ENCODE measurements at regions not wholly inside any gene's neighbourhood (a gene's known extent, or its start where the extent isn't known, plus 50 kb on each side); places are given as distances from the start of the nearest gene placed in this dataset.
"Not testable (repeated sequence)": the region's sequence is repeated elsewhere in the genome, so short reads cannot be mapped to it uniquely, and the experiment has no call there.

DNA sequence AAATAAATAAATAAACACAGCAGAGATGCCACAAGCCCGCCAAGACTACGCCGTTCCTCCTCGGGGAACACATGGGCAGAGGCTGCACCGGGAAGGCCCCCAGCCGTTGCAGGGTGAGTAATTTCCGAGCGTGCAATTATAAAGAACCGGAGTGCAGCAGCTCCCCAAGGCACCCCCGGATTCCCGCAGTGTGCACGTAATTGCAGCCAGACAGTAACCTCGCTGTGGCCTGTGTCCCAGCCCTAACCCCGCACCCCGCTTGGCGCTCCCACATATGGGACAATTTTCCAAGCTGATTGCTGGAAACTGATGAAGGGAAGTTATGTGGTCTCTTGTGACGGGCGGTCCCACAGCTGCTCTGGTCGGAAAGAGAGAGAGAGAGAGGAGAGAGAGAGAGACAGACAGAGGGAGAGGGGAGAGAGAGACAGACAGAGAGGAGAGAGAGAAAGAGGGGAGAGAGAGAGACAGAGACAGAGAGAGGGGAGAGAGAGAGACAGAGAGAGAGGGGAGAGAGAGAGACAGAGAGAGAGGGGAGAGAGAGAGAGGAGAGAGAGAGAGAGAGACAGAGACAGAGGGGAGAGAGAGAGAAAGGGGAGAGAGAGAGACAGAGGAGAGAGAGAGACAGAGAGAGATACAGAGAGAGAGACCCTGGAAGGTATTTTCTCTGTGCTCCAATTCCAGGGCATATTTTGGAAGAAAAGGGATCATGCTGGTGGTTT is 275.4 kb downstream of the SHOX start:
- DNase-seq: no peak

DNA sequence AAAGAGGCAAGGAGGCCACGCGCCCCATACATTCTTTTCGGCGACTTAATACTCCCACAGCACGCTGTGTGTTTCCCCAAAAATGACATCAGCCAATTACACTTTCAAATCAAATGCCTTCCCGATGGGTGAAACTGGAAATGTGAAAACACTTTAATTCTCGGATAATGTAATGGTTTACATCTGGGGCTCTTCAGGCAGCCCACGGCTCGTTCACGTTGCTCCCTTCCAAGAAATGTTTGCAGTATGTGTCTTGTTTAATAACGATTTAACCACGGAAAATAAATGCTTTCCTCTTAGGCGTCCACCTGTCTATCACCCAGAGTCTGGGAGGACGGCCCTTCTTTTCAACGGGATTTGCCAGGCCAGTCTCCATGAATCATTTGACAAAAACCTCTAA is 272.5 kb downstream of the SHOX start:
- no peak for DNase-seq

DNA sequence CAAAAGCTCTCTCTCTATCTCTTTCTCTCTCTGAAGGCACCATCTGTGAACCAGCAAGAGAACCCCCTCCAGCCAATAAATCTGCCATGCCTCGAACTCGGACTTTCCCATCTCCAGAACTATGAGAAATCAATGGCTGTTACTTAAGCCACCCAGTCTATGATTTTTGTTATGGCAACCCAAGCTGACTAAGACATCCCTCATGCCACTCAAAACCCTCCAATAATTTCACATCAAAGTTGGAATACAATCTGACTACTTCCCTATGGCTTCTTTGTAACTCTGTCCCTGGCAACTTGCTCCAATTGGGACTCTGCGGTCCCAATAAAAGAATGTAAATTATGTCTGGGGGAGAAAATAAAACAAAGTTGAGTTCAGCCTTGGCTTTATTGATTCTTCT is 265.7 kb downstream of the SHOX start:
- DNase-seq: no peak

DNA sequence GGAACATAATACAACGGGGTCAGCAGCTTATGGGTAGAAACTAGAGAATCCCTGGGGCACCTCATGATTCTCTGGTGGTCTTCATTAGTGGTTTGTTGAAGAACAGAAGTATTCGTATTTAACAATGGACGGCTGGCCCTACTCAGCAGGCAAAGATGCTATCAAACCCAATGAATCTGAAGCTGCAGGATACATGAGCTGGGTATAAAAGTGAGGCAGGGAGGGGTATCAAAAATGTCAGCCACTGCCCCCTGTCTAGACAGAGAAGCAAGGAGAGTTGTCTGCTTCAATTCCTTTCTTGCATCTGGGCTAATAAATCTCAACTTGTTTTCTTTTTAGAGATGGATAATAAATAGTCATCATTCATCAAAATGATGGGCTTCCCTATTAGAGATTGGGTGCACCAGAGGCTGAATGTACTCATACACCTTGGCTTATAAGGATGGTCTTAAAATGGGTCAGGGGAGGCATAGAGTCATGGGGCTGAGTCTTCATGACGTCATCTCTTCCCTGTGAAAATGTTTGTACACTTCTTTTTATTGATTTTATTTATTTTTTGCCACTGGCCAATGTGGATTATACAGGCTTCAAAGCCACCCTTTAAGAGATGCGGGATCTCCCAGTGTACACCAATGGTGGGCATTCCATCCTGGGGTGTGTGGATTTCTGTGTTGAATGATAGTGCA is 259.5 kb downstream of the SHOX start:
- no peak for DNase-seq

DNA sequence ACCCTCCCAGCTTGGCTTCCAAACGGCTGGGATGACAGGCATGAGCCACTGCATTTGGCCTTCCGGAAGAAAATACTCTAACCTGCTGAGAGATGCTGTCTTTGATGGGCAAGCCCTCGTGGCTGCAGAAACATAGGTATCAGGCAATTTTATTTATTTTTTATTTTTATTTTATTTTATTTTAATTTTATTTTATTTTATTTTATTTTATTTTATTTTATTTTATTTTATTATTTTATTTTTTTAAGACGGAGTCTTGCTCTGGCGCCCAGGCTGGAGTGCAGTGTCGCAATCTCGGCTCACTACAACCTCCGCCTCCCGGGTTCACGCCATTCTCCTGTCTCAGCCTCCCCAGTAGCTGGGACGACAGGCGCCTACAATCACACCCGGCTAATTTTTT is 257.1 kb downstream of the SHOX start:
- DNase-seq: not testable (repeated sequence)

DNA sequence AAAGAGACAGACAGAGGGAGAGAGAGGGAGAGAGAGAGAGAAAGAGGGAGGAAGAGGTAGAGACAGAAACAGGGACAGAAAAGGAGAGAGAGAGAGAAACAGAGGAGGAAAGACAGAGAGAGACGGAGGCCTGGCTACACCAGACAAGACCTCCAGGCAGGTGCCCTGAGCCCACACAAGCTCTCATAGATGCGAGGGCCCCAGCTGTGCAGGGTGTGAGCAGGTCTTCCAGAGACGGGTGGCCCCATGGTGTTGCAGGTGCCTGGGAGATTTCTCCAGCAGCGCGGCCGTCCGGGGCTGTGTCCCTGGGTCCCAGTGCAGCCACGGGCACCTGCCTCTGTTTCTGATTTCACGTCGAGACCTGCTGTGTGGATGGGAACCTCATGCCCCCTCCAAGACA is 253.0 kb downstream of the SHOX start:
- no peak for DNase-seq

DNA sequence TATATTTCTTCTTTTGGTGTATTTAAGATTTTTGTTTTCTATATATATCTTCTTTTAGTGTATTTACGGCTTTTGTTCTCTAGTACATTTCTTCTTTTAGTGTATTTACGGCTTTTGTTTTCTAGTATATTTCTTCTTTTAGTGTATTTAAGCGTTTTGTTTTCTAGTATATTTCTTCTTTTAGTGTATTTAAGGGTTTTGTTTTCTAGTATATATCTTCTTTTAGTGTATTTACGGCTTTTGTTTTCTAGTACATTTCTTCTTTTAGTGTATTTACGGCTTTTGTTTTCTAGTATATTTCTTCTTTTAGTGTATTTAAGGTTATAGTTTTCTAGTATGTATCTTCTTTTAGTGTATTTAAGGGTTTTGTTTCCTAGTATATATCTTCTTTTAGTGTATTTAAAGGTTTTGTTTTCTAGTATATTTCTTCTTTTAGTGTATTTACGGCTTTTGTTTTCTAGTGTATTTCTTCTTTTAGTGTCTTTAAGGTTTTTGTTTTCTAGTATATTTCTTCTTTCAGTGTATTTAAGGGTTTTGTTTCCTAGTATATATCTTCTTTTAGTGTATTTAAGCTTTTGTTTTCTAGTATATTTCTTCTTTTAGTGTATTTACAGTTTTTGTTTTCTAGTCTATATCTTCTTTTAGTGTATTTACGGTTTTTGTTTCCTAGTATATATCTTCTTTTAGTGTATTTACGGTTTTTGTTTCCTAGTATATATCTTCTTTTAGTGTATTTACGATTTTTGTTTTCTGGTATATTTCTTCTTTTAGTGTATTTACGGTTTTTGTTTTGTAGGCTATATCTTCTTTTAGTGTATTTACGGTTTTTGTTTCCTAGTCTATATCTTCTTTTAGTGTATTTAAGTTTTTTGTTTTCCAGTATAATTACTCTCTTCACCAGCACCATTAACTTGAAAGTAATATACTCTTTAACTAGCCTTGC is 249.4 kb downstream of the SHOX start:
- DNase-seq: not testable (repeated sequence)

DNA sequence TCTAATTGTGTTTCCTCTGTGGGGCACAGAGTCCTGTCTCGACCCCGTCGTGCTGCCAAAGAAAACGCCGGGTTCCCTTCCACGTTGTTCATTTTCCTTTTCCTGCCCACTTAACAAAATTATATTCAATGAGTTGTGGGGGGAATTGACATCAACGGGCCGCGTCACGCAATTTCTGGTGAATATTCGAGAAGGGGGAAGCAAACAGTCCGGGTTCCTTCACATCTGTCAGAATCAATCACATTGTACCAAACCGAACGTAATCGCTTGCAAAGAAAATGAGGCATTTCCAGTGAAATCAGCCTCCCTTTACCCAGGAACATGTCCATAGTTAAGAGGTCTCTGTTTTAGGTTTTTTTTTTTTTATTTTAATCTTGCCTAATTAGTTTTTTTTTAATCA is 243.5 kb downstream of the SHOX start:
- DNase-seq: no peak

DNA sequence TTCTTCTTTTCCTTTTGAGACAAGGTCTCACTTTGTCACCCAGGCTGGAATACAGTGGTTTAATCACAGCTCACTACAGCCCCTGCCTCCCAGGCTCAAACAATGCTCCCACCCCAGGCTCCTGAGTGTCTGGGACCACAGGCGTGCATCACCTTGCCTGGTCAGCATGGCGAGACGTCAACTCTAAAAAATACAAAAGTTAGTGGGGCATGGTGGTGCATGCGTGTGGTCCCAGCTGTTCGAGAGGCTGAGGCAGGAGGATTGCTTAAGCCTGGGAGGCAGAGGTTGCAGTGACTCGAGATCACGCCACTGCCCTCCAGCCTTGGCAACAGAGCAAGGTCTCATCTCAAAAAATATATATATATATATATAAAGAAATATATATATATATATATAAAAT is 242.4 kb downstream of the SHOX start:
- no peak for DNase-seq

DNA sequence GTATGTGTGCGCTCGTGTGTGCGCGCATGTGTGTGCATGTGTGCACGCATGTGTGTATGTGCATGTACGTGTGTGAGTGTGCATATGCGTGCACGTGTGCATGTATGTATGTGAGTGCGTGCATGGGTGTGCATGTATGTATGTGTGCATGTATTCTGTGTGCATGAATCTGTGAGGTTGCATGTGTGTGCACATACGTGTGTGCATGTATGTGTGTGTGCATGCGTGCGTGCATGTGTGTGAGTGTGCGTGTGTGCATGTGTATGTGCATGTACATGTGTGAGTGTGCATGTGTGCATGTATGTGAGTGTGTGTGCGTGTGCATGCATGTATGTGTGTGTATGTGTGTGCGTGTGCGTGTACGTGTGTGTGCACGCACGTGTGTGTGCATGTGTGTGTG is 241.5 kb downstream of the SHOX start:
- no peak for DNase-seq

DNA sequence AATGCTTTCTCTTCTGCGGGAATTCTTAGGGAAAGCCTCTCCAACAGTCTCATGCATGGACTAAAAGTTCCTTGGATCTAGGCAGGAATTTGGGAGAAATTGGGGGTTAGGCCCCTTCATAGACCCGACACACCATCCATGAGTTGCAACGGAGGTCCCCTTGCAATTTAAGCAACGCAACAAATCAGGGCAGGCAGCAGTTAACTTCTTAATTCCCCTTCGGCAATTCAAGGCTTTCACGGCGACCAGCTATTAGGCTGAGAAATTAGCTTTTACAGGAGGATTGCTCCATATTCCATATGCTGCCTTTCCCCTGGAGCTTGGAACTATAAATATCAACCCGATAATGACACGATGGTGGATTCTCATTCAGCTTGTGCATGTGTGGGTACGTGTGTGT is 241.0 kb downstream of the SHOX start:
- DNase-seq: no peak

DNA sequence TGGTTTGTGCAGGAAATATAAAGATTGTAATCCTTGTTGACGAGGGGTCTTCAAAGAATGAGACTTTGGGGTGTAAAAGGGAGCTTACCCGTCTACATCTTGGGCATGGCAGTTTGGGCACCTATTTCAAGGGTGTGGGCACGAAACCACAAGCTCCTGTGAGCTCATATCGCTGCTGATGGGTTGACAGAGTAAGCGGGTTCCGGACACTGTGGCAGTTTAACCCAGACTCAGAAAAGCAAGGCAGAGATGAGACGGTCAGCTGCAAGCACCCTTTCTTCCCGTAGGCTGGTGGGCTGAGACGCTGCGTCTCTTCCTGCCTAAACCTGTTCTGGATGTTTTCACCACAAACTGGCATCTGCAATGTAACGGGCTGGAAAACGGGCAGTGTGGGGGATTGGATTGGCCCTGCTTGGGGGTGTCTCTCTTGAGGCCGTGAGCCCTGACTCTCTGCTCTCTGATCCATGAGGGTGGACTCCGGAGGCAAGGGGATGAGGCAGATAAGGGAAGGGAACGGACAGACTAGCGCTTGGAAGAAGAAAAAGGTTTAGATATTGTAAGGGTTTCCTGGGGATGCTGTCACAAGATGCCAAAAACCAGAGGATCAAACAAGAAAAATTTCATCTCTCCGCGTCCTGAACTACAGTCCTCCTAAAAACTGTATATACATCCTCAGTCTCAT is 237.5 kb downstream of the SHOX start:
- DNase-seq: no peak

DNA sequence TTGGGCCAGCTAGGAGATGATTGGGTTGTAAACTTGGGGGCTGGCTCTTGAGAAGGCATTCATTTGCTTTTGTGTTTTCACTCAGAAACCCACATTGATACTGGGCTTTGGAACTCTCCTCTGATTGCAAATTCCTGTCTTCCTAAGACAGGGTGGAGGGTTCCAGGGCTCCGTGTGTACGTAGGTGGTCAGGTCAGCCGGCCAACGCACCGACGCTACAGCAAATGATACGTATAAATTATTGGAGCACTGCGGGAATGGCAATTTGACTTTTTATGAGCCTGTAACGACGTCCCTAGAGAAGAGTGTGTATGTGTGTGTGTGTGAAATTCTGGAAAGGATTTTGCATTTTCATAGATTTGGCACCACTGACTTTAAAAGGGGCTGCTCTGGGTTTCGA is 236.9 kb downstream of the SHOX start:
- DNase-seq: no peak

DNA sequence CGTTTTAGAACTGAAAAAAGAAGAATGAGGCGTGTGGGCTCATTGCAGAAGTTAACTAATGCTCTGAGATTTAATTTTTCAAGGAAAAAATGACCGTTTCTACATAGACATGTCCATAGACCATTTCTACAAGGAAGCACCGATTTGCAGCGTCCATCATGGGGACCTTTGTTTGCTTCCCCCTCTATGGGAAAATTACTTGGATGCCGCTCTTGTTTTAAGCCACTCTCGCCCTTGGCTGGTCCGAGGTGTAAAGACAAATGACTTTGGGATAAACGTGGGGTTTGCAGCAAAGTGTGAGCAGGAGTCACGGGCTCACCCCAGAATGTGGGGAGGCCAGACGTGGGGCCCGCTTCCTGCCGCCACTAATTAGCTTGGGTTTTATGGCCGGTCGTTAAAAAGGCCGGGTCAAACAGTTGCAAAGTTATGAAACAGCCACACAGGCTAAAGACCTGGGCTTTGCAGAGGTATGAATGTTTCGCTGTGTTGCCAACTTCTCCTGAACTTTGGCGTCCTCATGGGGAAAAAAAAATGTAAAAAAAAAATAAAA is 235.9 kb downstream of the SHOX start:
- no peak for DNase-seq

DNA sequence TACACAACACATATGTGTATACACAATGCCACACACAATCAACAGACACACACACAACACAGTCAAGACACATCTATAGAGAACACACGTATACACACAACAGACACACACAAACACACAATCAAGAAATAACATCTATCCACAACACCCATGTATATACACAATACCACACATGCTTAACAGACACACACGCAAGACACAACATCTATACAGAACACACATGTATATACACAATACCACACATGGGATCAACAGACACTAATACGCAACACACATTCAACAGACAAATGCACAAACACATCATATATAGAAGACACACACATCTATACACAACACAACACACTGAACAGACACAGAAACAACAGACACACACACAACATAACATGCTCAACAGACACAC is 234.8 kb downstream of the SHOX start:
- DNase-seq: no peak

DNA sequence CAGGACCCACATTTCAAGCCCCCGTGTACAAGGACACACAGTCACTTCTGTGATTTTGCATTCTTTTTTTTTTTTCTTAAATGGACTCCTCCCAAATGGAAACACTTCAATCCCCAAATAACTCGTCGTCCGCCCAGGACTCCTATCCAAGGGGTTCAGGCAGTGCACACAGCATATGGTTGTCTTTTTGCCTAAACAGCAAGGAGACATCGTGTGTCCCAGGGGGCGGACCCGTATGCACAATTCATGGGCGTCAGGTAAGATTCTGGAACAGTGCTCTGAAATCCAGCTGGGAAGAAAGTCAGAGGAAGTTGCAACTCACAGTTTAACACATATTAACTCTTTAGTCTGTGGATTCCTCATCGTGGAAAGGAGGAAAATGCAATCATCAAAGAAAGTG is 231.3 kb downstream of the SHOX start:
- no peak for DNase-seq

DNA sequence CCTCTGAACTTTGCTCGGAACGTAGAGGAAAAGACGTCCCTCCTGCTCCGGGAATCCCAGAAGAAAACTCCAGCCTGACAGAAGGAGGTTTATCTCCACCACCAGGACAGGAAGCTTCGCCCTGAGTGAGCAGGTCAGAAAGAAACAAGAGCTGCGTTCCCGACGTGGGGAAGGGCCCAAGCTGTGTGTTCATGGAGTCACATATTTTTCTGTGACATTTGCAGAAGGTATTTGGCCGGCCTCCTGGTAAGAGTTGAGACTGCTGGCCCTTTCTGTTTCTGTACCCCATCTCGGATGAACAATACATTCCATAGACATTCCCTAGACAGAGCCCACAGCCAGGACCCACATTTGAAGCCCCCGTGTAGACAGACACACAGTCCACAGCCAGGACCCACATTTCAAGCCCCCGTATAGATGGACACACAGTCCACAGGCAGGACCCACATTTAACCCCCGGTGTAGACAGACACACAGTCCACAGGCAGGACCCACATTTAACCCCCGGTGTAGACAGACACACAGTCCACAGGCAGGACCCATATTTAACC is 230.8 kb downstream of the SHOX start:
- no peak for DNase-seq

DNA sequence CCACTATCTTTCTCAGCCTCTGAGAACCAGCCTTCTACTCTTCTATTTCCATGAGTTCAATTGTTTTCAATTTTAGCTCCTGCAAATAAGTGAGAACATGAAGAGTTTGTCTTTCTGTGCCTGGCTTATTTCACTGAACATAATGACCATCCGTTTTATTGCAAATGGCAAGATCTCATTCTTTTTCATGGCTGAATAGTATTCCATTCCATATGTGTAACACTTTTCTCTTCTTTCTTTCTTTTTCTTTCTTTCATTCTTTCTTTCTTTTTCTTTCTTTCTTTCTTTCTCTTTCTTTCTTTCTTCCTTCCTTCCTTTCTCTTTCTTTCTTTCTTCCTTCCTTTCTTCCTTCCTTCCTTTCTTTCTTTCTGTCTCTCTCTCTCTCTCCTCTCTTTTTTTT is 228.7 kb downstream of the SHOX start:
- DNase-seq: no peak

DNA sequence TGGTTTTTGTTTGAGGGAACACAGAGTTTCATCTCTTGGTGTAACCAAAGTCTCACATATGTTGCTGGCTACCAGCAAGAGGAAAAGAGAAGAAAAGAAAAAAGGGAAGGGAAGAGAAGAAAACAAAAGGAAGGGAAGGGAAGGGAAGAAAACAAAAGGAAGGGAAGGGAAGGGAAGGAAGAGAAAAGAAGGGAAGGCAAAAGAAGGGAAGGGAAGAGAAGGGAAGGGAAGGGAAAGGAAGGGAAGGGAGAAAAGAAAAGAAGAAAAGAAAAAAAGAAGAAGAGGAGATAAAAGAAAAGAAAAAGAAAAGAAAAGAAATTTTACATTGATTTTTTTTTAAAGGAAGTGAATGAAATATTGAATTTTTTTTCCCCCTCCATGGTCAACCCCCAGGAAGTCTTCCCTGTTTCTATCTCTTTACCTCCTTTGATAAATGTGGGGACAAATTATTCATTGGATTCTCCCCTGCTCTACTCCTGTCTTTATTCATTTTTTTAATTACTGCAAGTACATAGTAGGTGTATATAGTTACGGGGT is 228.0 kb downstream of the SHOX start:
- no peak for DNase-seq

DNA sequence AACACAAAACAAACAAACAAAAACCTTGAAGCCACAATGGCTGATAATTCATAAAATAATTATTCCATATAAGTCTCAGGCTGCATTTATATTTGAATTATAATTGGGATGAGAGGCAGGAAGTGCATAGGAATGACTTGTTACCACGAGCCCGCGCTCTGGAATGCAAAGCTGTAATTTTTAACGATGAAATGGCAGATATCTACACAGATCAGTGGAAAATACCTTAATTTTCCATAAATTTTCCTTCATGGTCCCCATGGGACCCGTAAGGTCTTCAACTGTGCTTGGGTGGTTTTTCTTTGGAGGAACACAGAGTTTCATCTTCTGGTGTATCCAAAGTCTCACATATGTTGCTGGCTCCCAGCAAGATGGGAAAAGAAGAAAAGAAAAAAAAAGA is 226.8 kb downstream of the SHOX start:
- DNase-seq: no peak
